B cell (primary cell): ENCODE measurements at regions not wholly inside any gene's neighbourhood (a gene's known extent, or its start where the extent isn't known, plus 50 kb on each side); places are given as distances from the start of the nearest gene placed in this dataset.

Source experiments
- ATAC-seq: fragments of 200-7000 bp; cut with Tn5 transposase; one replicate; pipeline ENCODE4 v1.10.0; 2021; ENCODE audit warnings: low read depth, mild to moderate bottlenecking, moderate number of reproducible peaks, moderate library complexity
- CTCF ChIA-PET: fragments of 350-600 bp; sonication (Branson Sonifier 250); formaldehyde crosslinking; loops from one replicate; lab custom pipeline; 2021; ENCODE audit warnings: antibody characterized with exemption, inconsistent platforms; lab: Charles Lee
- POLR2A ChIA-PET: fragments of 350-600 bp; sonication (Branson Sonifier 250); formaldehyde crosslinking; loops from one replicate; lab custom pipeline; 2021; ENCODE audit warnings: antibody characterized with exemption; lab: Charles Lee
- DNase-seq: peaks from one replicate; pipeline ENCODE4 v3.0.0; 2013
- H2AFZ ChIP-seq: 2 replicates; pipeline ENCODE4 v1.6.1; 2012; ENCODE audit warnings: mild to moderate bottlenecking, low read depth, low read length; ENCODE audit not compliant: insufficient read depth, poor library complexity, severe bottlenecking
- H3K27ac ChIP-seq, 2 donors: 1 replicate in 1 of 2; 2 replicates in 1 of 2; pipeline ENCODE4 v1.5.1; 2012 to 2013; ENCODE audit warnings: low read length in 2 of 2, mild to moderate bottlenecking in 2 of 2, moderate library complexity in 1 of 2
- H3K27me3 ChIP-seq, 4 experiments: fragments of 200-600 bp in 1 of 4; sonication (generic) in 1 of 4; replicated peaks in 1 of 4; 1 replicate in 2 of 4; 2 replicates in 2 of 4; pipeline versions ENCODE4 v1.6.1 to v1.7.0; 2013 to 2016; ENCODE audit warnings: low read length in 3 of 4, mild to moderate bottlenecking in 2 of 4, mixed read lengths in 1 of 4, moderate library complexity in 1 of 4; ENCODE audit not compliant: insufficient read depth in 4 of 4, control insufficient read depth in 3 of 4; ENCODE audit errors: control extremely low read depth in 1 of 4
- H3K36me3 ChIP-seq, 2 experiments: replicated peaks in 1 of 2; 1 replicate in 1 of 2; 2 replicates in 1 of 2; pipeline versions ENCODE4 v1.6.1 to v1.7.1; 2013; ENCODE audit warnings: low read length in 1 of 2; ENCODE audit not compliant: insufficient read depth in 2 of 2, control insufficient read depth in 1 of 2; ENCODE audit errors: control extremely low read depth in 1 of 2, extremely low read depth in 1 of 2
- H3K4me1 ChIP-seq, 2 donors: fragments of 200-600 bp in 1 of 2; sonication (generic) in 1 of 2; 1 replicate in 1 of 2; 2 replicates in 1 of 2; pipeline versions ENCODE4 v1.5.1 to v1.6.1; 2013 to 2017; ENCODE audit warnings: low read length in 2 of 2; ENCODE audit not compliant: control insufficient read depth in 2 of 2, insufficient read depth in 2 of 2
- H3K4me2 ChIP-seq: replicated peaks from 2 replicates; pipeline ENCODE3; 2012; ENCODE audit warnings: mild to moderate bottlenecking, low read depth, low read length; ENCODE audit not compliant: poor library complexity, severe bottlenecking
- H3K4me3 ChIP-seq, 5 experiments: fragments of 200-600 bp in 1 of 5; sonication (generic) in 1 of 5; 1 replicate in 3 of 5; 2 replicates in 2 of 5; pipeline versions ENCODE4 v1.5.1 to v1.7.0; 2011 to 2016; ENCODE audit warnings: low read length in 4 of 5, mild to moderate bottlenecking in 4 of 5, low read depth in 2 of 5, control low read depth in 1 of 5, moderate library complexity in 1 of 5; ENCODE audit not compliant: insufficient read depth in 1 of 5; ENCODE audit errors: control extremely low read depth in 1 of 5, extremely low read depth in 1 of 5
- H3K79me2 ChIP-seq: fragments of 200-600 bp; sonication (generic); one replicate; pipeline ENCODE4 v1.6.0; 2016; ENCODE audit warnings: low read length; ENCODE audit not compliant: control insufficient read depth, insufficient read depth
- H3K9ac ChIP-seq: fragments of 200-600 bp; sonication (generic); 2 replicates; pipeline ENCODE4 v1.6.1; 2017; ENCODE audit warnings: mild to moderate bottlenecking, low read length, moderate library complexity
- H3K9me3 ChIP-seq, 3 donors: one replicate each; pipeline versions ENCODE4 v1.6.1 to v1.7.1; 2013; ENCODE audit warnings: low read length in 2 of 3; ENCODE audit not compliant: control insufficient read depth in 2 of 3, insufficient read depth in 1 of 3; ENCODE audit errors: control extremely low read depth in 1 of 3
- H4K20me1 ChIP-seq: 2 replicates; pipeline ENCODE4 v1.6.0; 2012; ENCODE audit warnings: mild to moderate bottlenecking, low read length; ENCODE audit not compliant: insufficient read depth, control insufficient read depth, poor library complexity, severe bottlenecking
- H3K27ac Mint-ChIP-seq: one replicate; pipeline ENCODE4 v1.8.0; 2021; ENCODE audit warnings: mixed read lengths
- H3K27me3 Mint-ChIP-seq: one replicate; pipeline ENCODE4 v1.8.0; 2021; ENCODE audit warnings: mixed read lengths
- H3K4me1 Mint-ChIP-seq: one replicate; pipeline ENCODE4 v1.8.0; 2021; ENCODE audit warnings: mixed read lengths
- H3K4me3 Mint-ChIP-seq: one replicate; pipeline ENCODE4 v1.8.0; 2021; ENCODE audit warnings: mixed read lengths
- H3K9me3 Mint-ChIP-seq: one replicate; pipeline ENCODE4 v1.8.0; 2022; ENCODE audit warnings: mixed read lengths; ENCODE audit not compliant: insufficient read depth
- CTCF ChIP-seq: fragments of 200-600 bp; IDR thresholded peaks from one replicate; pipeline ENCODE4 v1.8.0; 2022; ENCODE audit warnings: antibody characterized with exemption, mild to moderate bottlenecking
- EZH2 ChIP-seq: IDR thresholded peaks from 2 replicates; pipeline ENCODE4 v1.6.1; 2012; ENCODE audit warnings: borderline replicate concordance, low read depth, mild to moderate bottlenecking, moderate library complexity, low read length; ENCODE audit not compliant: insufficient read depth, poor library complexity, severe bottlenecking
- whole genome bisulfite sequencing: methylation state at CpG from one replicate; pipeline ENCODE4 v1.1.5; 2013; ENCODE audit warnings: missing lambda C conversion rate; ENCODE audit not compliant: insufficient coverage; 5-methylcytosine and 5-hydroxymethylcytosine counted together
- intact Hi-C: fragments of 100-400 bp; cut with micrococcal nuclease; formaldehyde crosslinking; loops from one replicate; pipeline ENCODE4 v1.10.0; 2022

GRCh38 chr18:55996717-55997116 lies 408.7 kb upstream of the TCF4 start:
- DNase-seq: no peak
- peaks cover 18 to 22% of the 10 kb centered on the region in 2 donors for H3K4me1 ChIP-seq
- CTCF ChIA-PET: no interaction called here
- no peaks in the 10 kb centered on the region for H3K36me3 ChIP-seq
- H3K4me1 Mint-ChIP-seq: peaks cover 20% of the 10 kb centered on the region
- H3K4me3 Mint-ChIP-seq: peak overlapping the region; percentile 70
- H3K27ac Mint-ChIP-seq: peak overlapping the region; percentile 23
- no peaks in the 10 kb centered on the region for H3K27me3 Mint-ChIP-seq
- peak overlapping the region; percentile 60 for H3K4me2 ChIP-seq
- H3K79me2 ChIP-seq: no peaks in the 10 kb centered on the region
- no CpG with 5 or more reads among the region's 5 CpGs for WGBS
- H3K27me3 ChIP-seq: no peaks in the 10 kb centered on the region
- peak overlapping the region; percentile 55 for H2AFZ ChIP-seq
- intact Hi-C loops: no loop called here
- H3K9me3 Mint-ChIP-seq: no peaks in the 10 kb centered on the region
- TF ChIP-seq EZH2 (no peak), CTCF (no peak)
- ATAC-seq: no peak
- no peaks in the 10 kb centered on the region for H3K9me3 ChIP-seq
- no peaks in the 10 kb centered on the region for H4K20me1 ChIP-seq
- H3K27ac ChIP-seq: no peak overlapping the region
- H3K4me3 ChIP-seq: peak overlapping the region in 1 of 5 experiments; percentile 41
- H3K9ac ChIP-seq: peak overlapping the region; percentile 28
- POLR2A ChIA-PET: no interaction called here

- Histone ChIP-seq H3K9me3 (no peaks in the 10 kb centered on the region), H3K4me2 (no peak overlapping the region), H3K79me2 (no peaks in the 10 kb centered on the region), H3K4me1 (no peaks in the 10 kb centered on the region), H2AFZ (no peak overlapping the region), H3K4me3 (no peak overlapping the region), H3K36me3 (no peaks in the 10 kb centered on the region), H4K20me1 (no peaks in the 10 kb centered on the region), H3K27me3 (no peaks in the 10 kb centered on the region), H3K27ac (no peak overlapping the region), H3K9ac (no peak overlapping the region)
- Mint-ChIP-seq H3K4me1 (peaks cover 3% of the 10 kb centered on the region), H3K9me3 (peaks cover 1% of the 10 kb centered on the region), H3K27me3 (no peaks in the 10 kb centered on the region), H3K27ac (no peak overlapping the region), H3K4me3 (no peak overlapping the region)
- no peak for ATAC-seq
- intact Hi-C loops: no loop called here
- TF ChIP-seq CTCF (no peak), EZH2 (no peak)
- DNase-seq: no peak
- ChIA-PET CTCF (interaction anchor here (1.2 kb wide), 1 partner anchor 8 kb away, joined by 3 read pairs; no protein-coding TSS in a partner anchor), POLR2A (no interaction called here)
- WGBS: no CpG with 5 or more reads among the region's 2 CpGs
Observed at GRCh38 chr18:55990186-55990585, 402.2 kb upstream of the TCF4 start.
